ENCODE measurements at regions not wholly inside any gene's neighbourhood (a gene's known extent, or its start where the extent isn't known, plus 50 kb on each side); places are given as distances from the start of the nearest gene placed in this dataset.

DNA sequence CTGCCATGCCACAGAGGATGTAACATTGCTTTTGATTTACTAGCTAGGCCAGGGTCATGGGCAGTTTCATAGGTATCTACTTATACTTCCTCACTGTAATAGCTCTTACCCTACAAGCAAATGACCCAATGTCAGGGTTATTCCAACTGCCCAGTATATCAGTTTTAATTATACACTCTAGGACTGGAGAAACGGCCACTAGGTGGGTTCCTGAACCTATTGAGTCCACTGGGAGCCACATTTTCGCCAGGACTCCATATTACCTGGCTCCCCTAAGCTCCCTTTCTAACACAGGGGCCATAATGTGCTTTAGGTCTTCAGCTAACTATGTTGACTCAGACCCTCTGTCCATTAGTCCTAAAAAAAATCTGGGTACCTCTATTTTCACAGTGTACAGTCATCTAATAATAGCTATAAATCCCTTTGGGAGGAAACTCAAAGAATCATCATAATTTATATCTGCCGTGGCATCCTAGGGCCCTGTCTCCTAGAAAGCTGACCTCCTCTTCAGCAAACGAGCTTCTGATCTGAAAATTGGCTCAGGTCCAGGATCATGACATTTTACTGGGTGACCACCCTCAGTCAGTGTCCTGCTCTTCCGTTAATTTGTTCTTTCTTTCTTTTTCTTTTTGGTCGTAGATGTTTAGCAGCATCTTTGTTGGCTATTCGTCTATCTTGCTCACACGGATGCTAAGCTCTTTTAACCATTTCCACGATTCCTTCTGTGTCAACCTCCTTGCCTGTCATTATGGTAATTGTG, 244.3 kb downstream of the FAM76B start:
- DNase-seq: no peak

DNA sequence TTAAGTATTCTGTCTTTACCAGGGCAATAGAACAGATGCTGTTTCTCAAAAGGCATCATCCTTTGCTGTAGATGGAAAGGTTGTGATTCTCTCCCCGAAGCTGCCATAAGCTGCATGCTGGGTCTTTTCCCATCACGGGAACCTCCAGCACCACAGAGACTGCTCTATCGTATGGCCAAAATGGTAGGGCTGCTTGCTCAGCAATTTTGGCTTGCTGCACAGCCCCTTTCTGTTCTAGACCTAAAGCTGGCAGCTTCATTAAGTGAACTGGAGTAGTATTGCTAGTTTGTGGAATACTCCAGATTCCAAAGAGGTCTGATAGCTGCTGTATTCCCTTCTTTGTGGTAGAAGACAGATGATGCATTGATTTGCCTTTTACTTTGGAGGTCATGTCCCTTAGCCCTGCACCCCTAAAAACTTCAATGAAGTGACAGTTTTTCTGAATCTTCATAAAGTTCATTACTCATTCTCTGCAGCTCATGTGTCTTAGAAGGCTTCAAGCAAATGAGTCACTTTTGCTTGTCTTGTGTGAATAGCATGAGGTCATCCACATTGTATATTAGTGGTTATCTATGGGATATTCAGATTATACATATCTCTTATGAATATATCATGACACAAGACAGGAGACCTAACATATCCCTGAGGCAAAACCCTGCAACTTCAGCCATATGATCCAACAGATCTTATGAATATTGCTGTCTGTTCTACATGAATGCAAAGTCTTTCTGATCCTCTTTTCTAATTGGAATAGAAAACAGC, 245.3 kb downstream of the FAM76B start:
- DNase-seq: no peak

DNA sequence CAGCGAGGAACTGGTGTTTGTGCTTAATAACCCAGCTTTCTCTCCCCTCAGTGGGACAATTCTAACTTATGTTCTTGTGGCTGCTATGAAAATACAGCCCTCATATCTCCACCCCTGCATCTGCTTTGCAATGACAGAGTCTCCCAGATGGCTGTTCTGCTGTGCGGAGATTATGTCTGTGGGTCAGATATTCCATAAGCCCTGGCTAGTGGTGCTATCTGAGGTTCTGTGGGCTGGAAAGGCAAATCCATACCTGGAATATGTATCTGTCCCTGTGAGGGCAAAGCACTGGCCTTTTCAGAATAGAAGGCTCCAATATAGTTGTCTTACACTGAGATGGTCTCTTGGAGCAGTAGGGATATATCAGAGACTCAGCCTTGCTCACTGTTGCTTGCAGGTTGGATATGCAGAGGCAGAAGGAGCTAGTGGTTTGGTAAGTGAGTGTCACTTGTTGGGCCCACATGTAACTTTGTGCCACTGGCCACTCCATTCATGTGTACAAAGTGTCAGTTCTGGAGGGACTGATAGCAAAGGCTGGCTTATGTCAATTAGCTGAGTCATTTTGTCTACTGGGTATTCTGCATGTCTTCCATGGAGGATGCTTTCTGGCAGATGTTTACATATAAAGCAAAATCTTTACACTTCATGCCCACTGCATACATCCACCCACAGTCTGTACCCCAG, 246.6 kb downstream of the FAM76B start:
- no peak for DNase-seq

DNA sequence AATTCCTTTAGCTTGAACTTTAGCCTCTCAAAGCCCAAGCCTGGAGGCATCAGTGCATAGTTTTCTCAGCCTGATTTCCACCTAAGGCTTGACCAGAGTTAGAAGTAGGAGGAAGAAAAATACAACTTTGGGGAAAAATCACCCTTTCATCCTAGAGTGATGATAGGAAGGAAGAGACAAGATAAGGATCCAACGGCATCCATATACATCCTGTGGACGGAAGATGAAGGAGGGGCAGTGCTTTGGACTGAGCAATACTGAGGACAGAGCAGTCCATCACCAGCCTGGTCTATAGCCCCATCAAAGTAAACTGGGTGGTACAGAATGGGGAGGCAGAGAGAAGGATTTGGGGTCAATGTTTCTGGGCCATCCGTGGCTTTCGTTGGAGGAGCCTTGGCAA, 247.9 kb downstream of the FAM76B start:
- no peak for DNase-seq

DNA sequence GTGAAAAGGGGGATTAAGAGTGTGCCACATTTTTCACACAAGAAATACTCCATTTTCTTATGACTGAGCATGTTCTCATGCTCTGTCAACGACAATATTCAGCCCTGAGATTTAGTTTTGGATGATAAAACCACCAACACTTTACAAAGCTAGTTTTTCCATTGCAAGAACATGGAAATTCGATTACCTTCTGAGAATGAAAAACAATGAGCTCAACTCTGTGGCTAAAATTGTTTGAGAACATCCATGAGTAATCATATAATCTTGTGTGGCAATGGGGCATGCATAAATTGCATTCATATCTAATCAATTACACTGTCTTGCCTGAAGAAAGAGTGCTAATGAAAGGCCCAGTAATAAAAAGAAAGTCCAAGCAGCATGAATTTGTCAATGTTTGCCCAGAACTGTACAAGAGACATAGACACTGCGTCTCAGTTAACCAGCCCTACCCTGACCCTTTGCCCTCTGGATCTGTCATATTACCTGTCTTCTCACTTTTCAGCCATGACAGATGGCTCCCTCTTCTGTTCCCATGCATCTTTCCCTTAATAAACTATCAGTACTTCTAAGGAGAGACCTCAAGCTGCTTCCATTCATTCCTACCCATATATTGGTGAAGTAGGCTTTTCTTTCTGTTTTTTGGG, 253.4 kb downstream of the FAM76B start:
- DNase-seq: no peak

DNA sequence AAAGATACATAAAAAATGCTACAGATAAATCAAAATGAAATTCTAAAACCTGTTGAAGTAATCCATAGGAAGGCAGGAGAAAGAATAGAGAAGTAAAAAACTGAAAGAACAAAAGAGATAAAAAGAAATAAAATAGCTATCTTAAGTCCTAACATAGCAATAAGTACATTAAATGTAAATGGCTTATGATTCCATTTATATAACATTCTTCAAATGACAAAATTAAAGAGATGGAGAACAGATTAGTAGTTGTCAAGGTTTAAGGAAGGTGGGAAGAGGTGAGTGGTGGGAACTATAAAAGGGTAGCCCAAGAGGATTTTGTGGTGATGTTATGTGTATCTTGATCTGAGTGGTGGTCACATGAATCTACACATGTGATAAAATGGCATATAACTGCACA, 254.8 kb downstream of the FAM76B start:
- no peak for DNase-seq

DNA sequence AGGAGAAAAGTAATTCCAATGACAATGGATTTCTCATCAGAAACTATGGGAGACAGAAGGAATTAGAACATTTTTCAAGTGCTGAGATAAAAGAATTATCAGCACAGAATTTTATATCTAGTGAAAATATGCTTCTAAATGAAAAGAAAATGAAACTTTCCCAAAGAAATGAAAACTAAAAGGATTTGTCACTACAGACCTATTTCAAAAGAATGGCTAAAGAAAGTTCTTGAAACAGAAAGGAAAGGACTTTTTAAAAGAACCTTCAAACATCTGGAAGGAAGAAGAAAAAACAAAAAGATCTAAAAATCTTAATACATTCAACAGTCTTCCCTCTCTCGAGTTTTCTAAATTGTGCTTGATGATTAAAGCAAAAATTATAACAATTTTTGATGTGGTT, 255.4 kb downstream of the FAM76B start:
- no peak for DNase-seq

DNA sequence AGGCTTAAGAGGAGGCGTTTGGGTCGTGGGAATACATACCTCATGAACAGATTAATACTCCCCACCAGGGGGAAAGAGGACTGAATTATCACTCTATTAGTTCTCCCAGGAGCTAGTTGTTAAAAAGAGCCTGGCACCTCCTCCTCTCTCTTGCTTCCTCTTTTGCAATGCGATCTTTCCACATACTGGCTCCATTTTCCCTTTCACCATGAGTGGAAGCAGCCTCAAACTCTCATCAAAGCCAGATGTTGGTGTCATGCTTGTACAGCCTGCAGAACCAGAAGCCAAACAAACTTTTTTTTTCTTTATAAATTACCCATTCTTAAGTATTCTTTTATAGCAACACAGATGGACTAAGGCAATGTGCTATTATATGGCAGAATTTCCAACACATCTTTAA, 258.5 kb downstream of the FAM76B start:
- no peak for DNase-seq

DNA sequence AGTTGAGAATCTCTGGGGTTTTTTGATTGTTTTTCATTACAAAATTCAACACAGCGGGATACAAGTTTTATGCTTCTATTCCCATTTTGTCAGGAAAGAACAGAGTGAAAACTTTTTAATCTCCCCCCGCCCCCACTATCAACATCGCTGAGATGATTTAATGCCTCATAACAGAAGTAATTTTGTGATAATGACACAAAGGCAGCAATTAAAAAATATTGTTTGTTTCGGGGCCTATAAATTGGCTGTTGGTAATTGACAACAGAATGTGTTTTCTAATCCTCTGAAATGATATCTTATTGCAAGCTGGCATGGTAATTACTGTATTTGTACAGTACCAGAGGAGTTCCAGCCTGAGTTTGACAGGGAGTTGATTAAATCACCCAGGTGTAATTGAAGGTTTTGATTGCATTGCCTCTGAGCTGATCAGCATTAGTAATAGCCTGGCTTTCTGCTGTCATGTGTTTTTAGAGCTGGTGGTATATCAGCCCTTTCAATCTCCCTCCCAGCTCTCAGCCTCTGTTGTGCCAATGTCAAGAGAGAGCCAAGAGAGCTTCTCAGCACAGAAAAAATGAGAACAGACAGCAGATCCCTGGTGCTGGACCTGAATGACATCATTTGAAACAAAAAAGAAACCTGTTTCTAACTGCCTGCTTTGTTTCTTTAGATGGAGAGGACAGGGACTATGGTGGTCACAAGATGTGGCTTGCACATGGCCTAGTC, 265.1 kb downstream of the FAM76B start:
- DNase-seq: peak; percentile 36

DNA sequence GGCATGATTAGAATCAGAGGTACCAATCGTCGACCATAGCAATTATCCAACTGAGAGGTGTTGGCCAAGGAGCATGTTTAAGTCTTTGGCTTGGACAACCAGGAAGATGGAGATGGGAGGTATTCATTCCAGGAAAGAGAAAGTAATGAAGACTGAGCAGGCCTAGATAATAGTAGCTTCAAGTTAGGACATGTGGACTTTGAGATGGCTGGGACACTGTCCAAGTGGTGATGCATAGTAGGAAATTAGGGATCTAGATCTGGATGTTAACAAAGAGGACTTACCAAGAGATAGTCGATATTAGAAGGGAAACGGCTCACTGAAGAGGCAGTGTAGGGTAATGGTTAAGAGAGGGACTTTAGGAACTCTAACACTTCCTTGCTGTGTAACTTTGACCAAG, 266.7 kb downstream of the FAM76B start:
- no peak for DNase-seq

DNA sequence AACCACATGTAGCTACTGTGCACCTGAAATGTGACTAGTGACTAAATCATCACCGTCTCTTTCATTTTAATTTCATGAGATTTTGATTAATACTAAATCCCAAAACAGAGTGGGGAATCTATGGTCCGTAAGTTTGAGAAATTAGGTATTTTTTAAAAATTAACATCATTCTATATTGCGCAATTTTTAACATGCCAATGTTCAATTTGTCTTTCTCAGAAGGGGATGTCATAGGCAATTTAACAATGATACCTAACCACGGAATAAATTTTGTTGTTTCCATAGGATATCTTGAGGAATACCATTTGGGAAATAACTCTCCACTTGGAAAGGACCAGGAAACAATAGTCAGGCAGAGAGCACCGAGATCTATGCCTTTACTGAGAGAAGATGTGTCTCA, 267.7 kb downstream of the FAM76B start:
- DNase-seq: no peak

DNA sequence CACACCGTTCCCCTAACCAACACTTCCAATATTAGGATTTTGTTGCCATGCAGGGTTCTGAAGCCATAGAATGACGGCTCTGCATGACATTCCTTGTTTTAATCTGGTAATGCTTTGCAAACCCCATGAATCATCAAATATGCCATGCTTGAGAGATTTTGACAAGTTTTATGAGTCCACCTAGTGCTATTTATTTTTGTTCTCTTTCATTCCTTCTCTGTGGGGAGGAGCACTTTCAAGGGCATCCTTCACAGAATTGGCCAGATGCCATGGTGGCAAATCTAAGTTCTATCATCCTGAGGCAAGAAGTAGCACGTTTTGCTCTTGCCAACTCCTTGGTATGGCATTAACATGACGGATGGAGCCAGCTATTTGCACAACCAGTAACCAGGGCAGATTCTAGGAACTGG, 268.4 kb downstream of the FAM76B start:
- DNase-seq: no peak

DNA sequence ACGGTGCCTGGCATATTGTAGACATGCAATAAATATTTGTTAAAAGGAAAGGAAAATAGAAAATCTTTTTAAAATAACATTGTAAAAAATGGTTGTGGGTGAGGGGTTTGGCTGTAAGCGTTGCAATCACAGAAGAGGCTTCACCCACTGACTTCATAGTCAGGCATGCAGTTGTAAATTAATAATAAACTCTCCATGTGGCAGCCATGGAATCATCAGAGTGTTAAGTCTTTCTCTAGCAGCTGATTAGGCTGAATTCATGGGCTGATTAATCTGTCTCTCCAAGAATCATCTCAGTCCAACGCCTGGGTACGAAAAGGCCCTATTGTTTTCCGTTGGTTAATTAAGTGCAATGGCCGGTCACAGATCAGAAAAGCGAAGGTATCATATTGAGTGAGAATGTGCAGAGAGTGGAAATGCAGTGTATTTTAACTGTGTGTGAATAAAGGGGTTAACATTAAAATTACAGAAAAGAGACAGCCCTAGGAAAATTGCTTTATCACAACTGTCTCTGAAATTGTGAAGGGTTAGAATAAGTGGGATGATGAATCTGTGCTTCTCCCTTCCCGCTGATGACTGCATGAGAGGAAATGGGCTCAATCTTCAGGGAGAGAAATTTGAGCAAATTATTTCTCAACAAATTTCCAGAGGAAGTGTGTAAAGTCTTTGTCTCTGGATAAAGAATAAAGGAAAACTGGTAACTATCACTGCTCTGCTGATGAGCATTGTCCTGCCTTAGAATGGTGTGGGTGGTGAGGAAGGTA, 269.0 kb downstream of the FAM76B start:
- no peak for DNase-seq

DNA sequence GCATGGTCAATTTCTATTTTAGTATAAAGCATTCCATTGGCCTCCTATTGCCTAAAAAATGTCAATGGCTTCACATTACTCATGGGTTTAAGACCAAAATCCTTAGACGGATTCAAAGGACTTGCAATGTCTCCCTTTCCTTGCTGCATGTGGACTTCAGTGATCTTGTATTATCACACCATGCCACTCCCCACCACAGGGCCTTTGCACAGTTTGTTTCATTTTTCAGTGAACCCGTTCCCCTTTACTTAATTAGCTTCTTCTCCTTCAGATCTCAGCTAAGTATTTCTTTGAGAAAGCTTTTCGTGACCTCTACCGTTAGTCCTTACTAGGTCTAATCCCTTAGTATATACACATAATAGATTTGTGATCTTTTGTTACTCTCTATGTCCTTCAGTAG, 269.7 kb downstream of the FAM76B start:
- DNase-seq: no peak

DNA sequence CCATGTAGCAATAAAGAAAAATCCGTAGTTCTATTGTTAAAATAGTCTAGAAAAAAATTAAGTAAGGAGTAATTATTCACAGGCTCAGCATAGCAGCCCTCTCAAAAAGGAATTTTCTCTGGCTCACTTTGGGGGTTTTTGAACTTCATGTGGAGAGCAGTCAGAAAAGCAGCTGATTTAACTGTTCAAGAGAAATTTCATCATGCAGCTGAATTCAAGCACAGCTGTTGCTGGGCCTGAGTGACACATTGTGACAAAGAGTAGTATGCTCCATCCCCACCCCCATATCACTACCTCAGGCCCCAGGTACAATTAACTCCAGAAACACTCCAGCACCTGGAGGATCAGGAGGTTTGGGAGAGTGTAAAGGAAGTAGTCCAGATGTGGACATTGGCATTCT, 272.1 kb downstream of the FAM76B start:
- DNase-seq: no peak

DNA sequence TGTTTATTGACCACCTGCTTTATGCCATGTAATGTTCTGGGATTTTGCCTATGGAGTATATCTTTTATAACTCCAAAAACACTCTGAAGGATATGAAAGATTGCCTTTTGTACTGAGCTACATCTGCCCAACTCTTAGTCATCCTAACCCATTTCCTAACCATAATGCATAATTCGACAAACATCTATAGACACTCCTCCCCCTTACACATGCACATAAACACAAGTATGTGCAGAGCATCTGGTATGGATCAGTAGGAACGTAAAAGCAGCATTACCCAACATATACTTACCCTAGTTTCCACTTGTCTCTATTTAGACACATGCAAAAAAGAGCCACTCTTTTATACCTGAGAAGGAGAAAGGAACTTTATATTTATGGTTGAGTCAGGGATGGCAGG, 272.8 kb downstream of the FAM76B start:
- no peak for DNase-seq

DNA sequence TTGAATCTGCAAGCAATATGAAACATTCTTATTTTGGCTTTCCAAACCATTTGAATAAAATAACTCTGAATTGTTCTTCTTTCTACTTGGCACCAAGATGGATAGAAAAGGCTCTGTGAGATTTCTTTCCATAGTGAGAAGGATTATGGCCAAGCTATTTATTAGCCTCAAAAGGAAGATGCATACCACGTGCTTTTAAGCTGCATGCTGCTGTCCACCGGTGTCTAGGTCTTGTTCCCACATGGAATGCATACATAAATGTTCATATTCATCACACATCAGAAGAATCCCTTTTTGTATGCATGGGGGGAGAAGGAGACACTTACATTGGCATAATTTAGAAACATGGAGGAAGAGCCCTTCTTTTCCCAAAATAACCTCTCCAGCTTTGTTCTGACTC, 273.4 kb downstream of the FAM76B start:
- DNase-seq: no peak

DNA sequence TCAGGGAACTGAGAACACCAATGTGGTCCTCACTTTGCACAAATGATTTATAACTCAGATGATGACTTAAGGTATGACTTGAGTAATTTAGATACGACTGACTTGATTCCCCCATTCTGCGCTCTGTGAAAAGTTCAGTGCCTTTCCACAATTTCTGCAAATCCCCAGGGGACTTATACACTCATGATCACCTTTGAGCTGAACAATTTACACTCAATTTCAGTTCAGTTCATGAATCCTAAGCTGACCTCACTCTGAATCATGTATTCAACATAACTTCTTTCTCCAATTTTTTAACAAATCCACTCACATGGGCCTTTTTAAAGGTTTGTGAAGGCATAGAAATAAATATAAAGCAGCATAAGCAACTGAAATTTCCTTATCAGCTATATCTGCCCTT, 274.2 kb downstream of the FAM76B start:
- DNase-seq: no peak

DNA sequence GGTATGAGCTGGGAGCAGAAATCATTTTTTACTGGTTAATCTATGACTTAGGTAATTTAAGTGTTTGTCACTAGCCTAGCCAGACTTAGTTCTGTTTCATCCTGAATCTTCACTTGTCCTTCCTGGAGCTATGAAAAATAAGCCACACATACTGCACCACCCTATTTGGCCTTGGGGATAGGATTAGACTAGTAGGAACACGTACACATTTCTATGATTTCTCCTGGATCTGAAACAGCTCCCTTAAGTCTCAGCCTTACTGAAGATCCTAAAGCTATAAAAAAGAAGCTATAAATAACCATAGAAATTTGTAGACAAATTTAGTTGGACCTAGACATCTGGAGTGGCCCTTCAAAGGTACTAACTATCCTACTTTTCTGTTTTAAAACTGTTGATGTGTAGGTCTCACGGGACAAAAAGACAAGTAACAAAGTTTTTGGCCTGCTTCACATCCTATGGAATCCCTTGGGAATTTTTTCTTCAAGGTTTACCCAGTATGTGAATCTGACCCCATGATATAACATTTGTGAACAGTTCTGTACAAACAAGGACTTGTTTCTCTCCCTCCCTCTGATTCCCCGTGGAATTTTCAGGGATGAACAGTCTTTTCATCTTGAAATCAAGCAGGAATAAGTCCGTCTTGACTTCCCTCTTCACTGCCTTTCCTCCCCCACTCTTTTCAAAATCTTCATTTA, 275.0 kb downstream of the FAM76B start:
- no peak for DNase-seq

DNA sequence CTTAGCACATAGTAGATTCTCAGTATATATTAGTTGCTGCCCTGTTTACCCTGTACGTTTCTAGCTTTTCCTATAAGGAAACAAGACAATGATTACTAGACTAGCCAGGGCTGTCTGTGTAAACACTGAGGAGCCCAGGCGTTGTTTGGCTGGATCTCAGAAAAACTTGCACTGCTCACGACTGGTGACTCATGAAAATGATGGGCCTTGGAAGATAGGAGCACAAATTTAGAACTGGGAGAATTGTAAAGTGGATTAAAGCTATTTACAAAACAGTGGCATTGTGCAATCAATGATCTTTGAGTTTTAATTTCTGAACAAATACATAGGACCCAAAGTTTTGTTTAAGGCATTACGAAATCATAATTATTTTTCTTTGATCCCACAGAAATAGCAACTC, 276.9 kb downstream of the FAM76B start:
- no peak for DNase-seq

DNA sequence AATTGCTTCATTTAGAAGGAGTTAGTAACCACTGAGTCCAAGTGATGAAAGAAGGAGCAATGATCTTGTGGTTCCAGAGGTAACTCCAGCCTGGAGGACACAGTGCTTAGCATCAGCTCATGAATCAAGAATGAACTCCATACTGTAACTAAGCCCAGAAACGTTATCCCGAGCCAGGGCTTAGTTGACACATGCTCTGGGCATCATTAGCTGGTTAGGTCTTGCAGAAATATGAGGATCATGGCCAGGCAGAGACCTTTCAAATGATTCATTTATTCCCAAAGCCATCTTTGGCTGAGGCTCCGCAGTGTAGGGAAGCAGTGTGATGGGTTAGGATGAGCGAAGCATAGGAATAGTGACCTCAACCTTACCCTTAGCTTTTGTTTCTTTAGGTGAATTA, 277.4 kb downstream of the FAM76B start:
- no peak for DNase-seq
